ENCODE measurements at regions not wholly inside any gene's neighbourhood (a gene's known extent, or its start where the extent isn't known, plus 50 kb on each side); places are given as distances from the start of the nearest gene placed in this dataset.

GRCh38 chr1:63135801-63136200, 186.6 kb upstream of the FOXD3 start:
- TF ChIP-seq CTCF (conservative IDR thresholded peaks at IDR 0.05; ENCODE audit: low read length) = no peak
- no peak for TF ChIP-seq EZH2phosphoT487 (IDR thresholded peaks at IDR 0.05; ENCODE audit: borderline replicate concordance)
